Stimulated activated CD4-positive, alpha-beta T cell treated with anti-CD3 and anti-CD28 coated beads, TNF-alpha, amount 100 ng/mL, for 4 hours (primary cell): ENCODE measurements at regions not wholly inside any gene's neighbourhood (a gene's known extent, or its start where the extent isn't known, plus 50 kb on each side); places are given as distances from the start of the nearest gene placed in this dataset.

ENCODE experiments used
- DNase-seq, 3 experiments: peaks; one replicate each; pipeline ENCODE4 v3.0.0-alpha.2; 2020; ENCODE audit warnings: low read depth in 3 of 3

DNA sequence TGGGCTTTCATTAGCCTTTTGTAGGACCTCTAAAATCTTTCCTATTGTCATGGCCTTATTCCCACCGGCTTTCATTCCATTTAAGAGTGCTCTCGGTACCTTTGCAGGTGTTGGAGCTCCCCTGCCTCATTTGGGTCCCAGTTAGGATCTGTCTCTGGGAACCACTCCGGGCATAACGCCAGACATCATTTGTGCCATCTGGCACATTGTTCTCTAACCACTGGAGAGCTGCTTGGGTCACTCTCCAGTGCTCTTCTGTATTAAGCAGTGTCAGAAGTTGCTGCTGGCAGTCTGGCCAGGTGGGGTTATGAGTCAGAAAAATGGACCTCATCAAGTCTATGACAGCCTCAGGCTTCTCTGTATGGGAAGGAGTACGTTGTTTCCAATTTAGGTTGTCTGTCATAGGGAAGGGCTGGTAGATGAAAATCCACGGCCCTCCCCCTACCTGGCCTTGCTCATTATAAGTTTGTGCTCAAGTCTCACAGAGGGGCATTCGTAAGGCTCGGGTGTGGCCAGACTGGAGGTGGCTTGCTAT lies 62.9 kb upstream of the MOCS1 start:
- DNase-seq = no peak

DNA sequence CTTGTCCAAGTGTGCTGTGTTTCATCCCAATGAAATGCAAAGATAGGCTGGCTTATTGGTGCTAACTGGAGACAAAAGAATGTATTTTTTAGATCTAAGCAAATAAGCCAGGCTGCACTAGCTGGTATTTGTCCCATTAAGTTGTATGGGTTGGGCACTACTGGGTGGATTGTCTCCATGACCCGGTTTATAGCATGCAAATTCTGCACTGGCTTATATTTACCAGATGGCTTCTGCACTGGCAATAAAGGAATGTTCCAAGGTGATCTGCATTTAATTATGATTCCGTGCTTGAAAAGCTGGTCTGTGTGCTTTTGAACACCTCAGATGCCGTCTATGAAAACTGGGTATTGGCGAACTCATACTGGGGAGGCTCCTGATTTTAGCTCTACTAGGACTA lies 61.4 kb upstream of the MOCS1 start:
- no peak for DNase-seq

DNA sequence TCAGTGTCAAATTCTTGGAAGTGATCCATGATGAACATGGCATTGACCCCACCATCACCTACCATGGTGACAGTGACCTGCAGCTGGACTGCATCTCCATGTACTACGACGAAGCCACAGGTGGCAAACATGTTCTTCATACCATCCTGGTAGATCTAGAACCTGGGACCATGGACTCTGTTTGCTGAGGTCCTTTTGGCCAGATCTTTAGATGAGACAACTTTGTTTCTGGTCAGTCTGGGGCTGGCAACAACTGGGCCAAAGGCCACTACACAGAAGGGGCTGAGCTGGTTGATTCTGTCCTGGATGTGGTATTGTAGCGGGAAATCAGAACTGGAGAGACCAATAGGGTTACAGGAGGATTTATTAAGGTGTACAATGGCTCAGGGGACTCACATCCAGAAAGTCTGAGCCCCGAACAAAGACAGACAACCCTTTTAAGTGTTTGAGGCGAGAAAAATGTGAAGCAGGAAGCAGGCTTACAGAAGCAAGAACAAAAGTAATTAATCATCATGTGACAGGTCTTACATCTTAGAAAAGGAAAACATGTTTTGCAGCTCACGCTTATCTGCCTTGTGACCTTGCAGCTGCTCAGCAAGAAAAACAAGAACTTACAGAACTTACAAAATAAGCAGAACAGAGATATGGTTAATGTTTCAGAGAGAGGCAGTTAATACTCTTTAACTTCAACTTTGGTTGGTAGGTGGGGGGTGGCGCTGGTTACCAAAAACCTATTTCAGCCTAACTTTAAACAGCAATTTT lies 58.8 kb upstream of the MOCS1 start:
- no peak for DNase-seq
